OCI-LY1 (cell line): ENCODE measurements at regions not wholly inside any gene's neighbourhood (a gene's known extent, or its start where the extent isn't known, plus 50 kb on each side); places are given as distances from the start of the nearest gene placed in this dataset.

Source experiments
- H2AFZ ChIP-seq: fragments of 200-600 bp; sonication (generic), shearing (Covaris generic); 2 replicates; pipeline ENCODE4 v1.6.0; 2014; ENCODE audit warnings: antibody characterized with exemption, mild to moderate bottlenecking, low read length
- H3F3A ChIP-seq: fragments of 200-600 bp; sonication (generic), shearing (Covaris generic); 2 replicates; pipeline ENCODE4 v1.6.0; 2014; ENCODE audit warnings: mild to moderate bottlenecking, antibody characterized with exemption, low read length, moderate library complexity; ENCODE audit not compliant: insufficient read depth
- H3K27ac ChIP-seq: fragments of 200-600 bp; sonication (generic); 2 replicates; pipeline ENCODE4 v1.5.1; 2014; ENCODE audit warnings: low read length, mixed run types, mild to moderate bottlenecking, low read depth; ENCODE audit not compliant: poor library complexity, severe bottlenecking
- H3K27me3 ChIP-seq: fragments of 200-600 bp; sonication (generic); 2 replicates; pipeline ENCODE4 v1.6.0; 2014; ENCODE audit warnings: antibody characterized with exemption, mild to moderate bottlenecking, low read length, moderate library complexity; ENCODE audit not compliant: insufficient read depth
- H3K36me3 ChIP-seq: fragments of 200-600 bp; sonication (generic); 2 replicates; pipeline ENCODE4 v1.6.1; 2014; ENCODE audit warnings: mild to moderate bottlenecking, antibody characterized with exemption, low read length, moderate library complexity, mixed read lengths; ENCODE audit not compliant: insufficient read depth
- H3K4me1 ChIP-seq: fragments of 200-600 bp; sonication (generic); 2 replicates; pipeline ENCODE4 v1.5.1; 2014; ENCODE audit warnings: mild to moderate bottlenecking, low read length, moderate library complexity; ENCODE audit not compliant: insufficient read depth, severe bottlenecking
- H3K4me2 ChIP-seq: fragments of 200-600 bp; sonication (generic), shearing (Covaris generic); 2 replicates; pipeline ENCODE4 v1.6.1; 2014; ENCODE audit warnings: low read length
- H3K4me3 ChIP-seq: fragments of 200-600 bp; sonication (generic); 2 replicates; pipeline ENCODE4 v1.5.1; 2014; ENCODE audit warnings: low read length, low read depth, mild to moderate bottlenecking, mixed read lengths; ENCODE audit not compliant: poor library complexity, severe bottlenecking
- H3K79me2 ChIP-seq: fragments of 200-600 bp; shearing (Covaris generic); 2 replicates; pipeline ENCODE4 v1.6.1; 2016; ENCODE audit warnings: mixed run types, low read length, mixed read lengths; ENCODE audit not compliant: insufficient read depth
- H3K9ac ChIP-seq: fragments of 200-600 bp; sonication (generic), shearing (Covaris generic); 2 replicates; pipeline ENCODE4 v1.6.1; 2014; ENCODE audit warnings: mild to moderate bottlenecking, low read length, mixed read lengths
- H3K9me2 ChIP-seq: fragments of 200-600 bp; sonication (generic), shearing (Covaris generic); 2 replicates; pipeline ENCODE4 v1.6.1; 2014; ENCODE audit warnings: low read depth, mild to moderate bottlenecking, low read length, mixed read lengths
- H3K9me3 ChIP-seq: fragments of 200-600 bp; shearing (Covaris generic); 2 replicates; pipeline ENCODE4 v1.6.1; 2014; ENCODE audit warnings: low read length, mixed read lengths
- H4K20me1 ChIP-seq: fragments of 200-600 bp; sonication (generic), shearing (Covaris generic); 2 replicates; pipeline ENCODE4 v1.6.0; 2016; ENCODE audit warnings: mild to moderate bottlenecking, low read length; ENCODE audit not compliant: insufficient read depth
- EZH2 ChIP-seq: fragments of 200-600 bp; sonication (generic), shearing (Covaris generic); IDR thresholded peaks from 2 replicates; pipeline ENCODE4 v1.8.0; 2017; ENCODE audit warnings: borderline replicate concordance, mixed run types, mild to moderate bottlenecking, antibody characterized with exemption, low read length, moderate library complexity, mixed read lengths
- TF ChIP-seq, protein P1 (sequence below): fragments of 200-600 bp; sonication (generic), shearing (Covaris generic); IDR thresholded peaks from 2 replicates; pipeline ENCODE4 v1.5.1; 2017; ENCODE audit warnings: mild to moderate bottlenecking, antibody characterized with exemption, low read length, moderate library complexity, mixed read lengths

DNA sequence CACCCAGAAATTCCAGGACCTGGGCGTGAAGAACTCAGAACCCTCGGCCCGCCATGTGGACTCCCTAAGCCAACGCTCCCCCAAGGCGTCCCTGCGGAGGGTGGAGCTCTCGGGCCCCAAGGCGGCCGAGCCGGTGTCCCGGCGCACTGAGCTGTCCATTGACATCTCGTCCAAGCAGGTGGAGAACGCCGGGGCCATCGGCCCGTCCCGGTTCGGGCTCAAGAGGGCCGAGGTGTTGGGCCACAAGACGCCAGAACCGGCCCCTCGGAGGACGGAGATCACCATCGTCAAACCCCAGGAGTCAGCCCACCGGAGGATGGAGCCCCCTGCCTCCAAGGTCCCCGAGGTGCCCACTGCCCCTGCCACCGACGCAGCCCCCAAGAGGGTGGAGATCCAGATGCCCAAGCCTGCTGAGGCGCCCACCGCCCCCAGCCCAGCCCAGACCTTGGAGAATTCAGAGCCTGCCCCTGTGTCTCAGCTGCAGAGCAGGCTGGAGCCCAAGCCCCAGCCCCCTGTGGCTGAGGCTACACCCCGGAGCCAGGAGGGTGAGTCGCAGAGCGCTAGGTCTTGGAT lies 261.5 kb downstream of the SEC14L1 start:
- no peak overlapping the region; the same call in 1 of the 2 replicates for H3K9ac ChIP-seq

DNA sequence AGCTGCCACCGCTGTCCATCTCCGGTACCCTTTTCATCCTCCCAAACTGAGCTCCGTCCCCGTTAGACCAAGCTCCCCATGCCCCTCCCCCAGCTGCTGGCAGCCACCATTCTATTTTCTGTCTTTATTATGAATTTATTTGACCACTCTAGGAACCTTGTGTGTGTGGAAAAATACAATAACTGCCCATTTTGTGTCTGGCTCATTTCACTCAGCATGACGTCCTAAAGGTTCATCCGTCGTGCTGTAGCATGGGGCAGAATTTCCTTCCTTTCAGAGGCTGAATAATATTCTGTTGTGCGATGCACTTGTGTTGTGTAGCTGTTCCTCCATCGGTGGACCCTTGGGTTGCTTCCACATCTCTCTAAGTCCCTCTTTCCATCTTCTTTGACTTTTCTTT lies 263.1 kb downstream of the SEC14L1 start:
- peak overlapping the region; percentile 87 for H3K27ac ChIP-seq
- H3K36me3 ChIP-seq: no peaks in the 10 kb centered on the region
- H3K27me3 ChIP-seq: no peaks in the 10 kb centered on the region
- TF ChIP-seq, protein P1, sequence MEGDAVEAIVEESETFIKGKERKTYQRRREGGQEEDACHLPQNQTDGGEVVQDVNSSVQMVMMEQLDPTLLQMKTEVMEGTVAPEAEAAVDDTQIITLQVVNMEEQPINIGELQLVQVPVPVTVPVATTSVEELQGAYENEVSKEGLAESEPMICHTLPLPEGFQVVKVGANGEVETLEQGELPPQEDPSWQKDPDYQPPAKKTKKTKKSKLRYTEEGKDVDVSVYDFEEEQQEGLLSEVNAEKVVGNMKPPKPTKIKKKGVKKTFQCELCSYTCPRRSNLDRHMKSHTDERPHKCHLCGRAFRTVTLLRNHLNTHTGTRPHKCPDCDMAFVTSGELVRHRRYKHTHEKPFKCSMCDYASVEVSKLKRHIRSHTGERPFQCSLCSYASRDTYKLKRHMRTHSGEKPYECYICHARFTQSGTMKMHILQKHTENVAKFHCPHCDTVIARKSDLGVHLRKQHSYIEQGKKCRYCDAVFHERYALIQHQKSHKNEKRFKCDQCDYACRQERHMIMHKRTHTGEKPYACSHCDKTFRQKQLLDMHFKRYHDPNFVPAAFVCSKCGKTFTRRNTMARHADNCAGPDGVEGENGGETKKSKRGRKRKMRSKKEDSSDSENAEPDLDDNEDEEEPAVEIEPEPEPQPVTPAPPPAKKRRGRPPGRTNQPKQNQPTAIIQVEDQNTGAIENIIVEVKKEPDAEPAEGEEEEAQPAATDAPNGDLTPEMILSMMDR: no peak
- TF ChIP-seq EZH2: no peak
- H2AFZ ChIP-seq: no peak overlapping the region
- H3K4me3 ChIP-seq: peak overlapping the region; percentile 52
- H3K4me1 ChIP-seq: peaks cover 69% of the 10 kb centered on the region
- H3K4me2 ChIP-seq: peak overlapping the region; percentile 55
- no peaks in the 10 kb centered on the region for H4K20me1 ChIP-seq
- no peaks in the 10 kb centered on the region for H3K79me2 ChIP-seq
- peak overlapping the region; percentile 49; the same call in 1 of the 2 replicates for H3K9ac ChIP-seq
- H3K9me3 ChIP-seq: no peaks in the 10 kb centered on the region
- no peaks in the 10 kb centered on the region for H3F3A ChIP-seq
- no peaks in the 10 kb centered on the region for H3K9me2 ChIP-seq

More for the DNA sequence above, 261.5 kb downstream of the SEC14L1 start:
- Histone ChIP-seq H3K4me1 (peaks cover 70% of the 10 kb centered on the region), H3K9me3 (no peaks in the 10 kb centered on the region), H3K79me2 (no peaks in the 10 kb centered on the region), H4K20me1 (no peaks in the 10 kb centered on the region), H2AFZ (no peak overlapping the region), H3K4me2 (no peak overlapping the region), H3K27ac (peak overlapping the region; percentile 87), H3F3A (no peaks in the 10 kb centered on the region), H3K9me2 (no peaks in the 10 kb centered on the region), H3K4me3 (no peak overlapping the region), H3K27me3 (peaks cover 2% of the 10 kb centered on the region; the same call in 1 of the 2 replicates), H3K36me3 (no peaks in the 10 kb centered on the region)
- TF ChIP-seq, protein P1: no peak
- no peak for TF ChIP-seq EZH2

DNA sequence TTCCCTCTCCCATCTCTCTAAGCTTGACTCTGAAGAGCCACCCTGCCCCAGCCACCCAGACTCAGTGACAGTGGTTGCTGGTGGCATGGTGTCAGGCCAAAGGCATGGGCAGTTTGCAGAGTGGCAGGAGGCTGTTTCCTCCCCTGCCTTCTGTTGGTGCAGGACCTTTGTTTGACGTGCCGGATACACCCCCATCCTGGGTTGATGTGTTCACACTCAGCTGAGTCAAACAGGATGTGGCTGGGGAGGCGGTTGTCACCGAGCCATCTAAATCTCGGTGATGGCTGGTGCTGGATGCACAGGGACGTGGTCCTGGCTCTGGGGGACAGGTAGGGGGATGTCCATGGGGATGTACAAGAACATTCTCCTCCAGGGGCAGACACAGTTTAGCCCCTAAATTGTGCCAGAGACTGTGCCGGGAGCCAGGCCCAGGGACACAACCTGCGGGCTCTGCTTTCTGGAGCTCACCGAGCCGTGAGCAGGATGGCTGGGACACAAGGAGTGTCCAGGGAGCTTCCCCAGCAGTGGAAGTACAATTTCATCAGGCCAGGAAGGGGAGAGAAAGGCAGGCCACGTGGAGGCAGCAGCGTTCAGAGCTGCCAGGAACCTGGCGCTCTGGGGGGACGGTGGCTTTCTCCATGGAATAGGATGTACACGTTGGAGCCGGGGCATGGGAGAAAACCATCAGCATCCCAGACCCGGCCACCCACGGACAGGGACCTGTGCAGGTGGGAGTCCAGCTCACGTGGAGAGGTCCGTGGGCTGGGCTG lies 264.2 kb downstream of the SEC14L1 start:
- H3K27me3 ChIP-seq: no peaks in the 10 kb centered on the region
- H3K79me2 ChIP-seq: no peaks in the 10 kb centered on the region
- TF ChIP-seq EZH2: no peak
- TF ChIP-seq, protein P1: no peak
- no peak overlapping the region for H2AFZ ChIP-seq
- no peaks in the 10 kb centered on the region for H3K36me3 ChIP-seq
- H3K4me2 ChIP-seq: peak overlapping the region; percentile 55
- H3K9me2 ChIP-seq: no peaks in the 10 kb centered on the region
- H3K4me1 ChIP-seq: peaks cover 58% of the 10 kb centered on the region
- no peaks in the 10 kb centered on the region for H4K20me1 ChIP-seq
- H3K9me3 ChIP-seq: no peaks in the 10 kb centered on the region
- H3F3A ChIP-seq: no peaks in the 10 kb centered on the region
- H3K9ac ChIP-seq: peak overlapping the region; percentile 55
- peak overlapping the region; percentile 87 for H3K27ac ChIP-seq
- peak overlapping the region; percentile 52 for H3K4me3 ChIP-seq
